ENCODE measurements at regions not wholly inside any gene's neighbourhood (a gene's known extent, or its start where the extent isn't known, plus 50 kb on each side); places are given as distances from the start of the nearest gene placed in this dataset.

GRCh38 chr12:132435486-132436187 is 54.3 kb upstream of the FBRSL1 start:
- Histone ChIP-seq H3K4me3 (no peak overlapping the region), H3K9me3 (no peaks in the 10 kb centered on the region), H3K4me1 (peaks cover 0 to 3% of the 10 kb centered on the region in 2 donors), H3K36me3 (no peaks in the 10 kb centered on the region), H3K27ac (no peak overlapping the region), H3K27me3 (peaks cover 0 to 12% of the 10 kb centered on the region in 2 donors)
- intact Hi-C loops (cut with DNase I; ENCODE audit: low total_unique reads), result no loop called here
- no peak for DNase-seq (ENCODE audit: low spot score in 2 of 2)
- TF ChIP-seq CTCF (IDR thresholded peaks at IDR 0.05) (no peak), POLR2AphosphoS5 (IDR thresholded peaks at IDR 0.05) (no peak), POLR2A (IDR thresholded peaks at IDR 0.05) (no peak)

- no peak overlapping the region for H3K4me3 ChIP-seq
- H3K36me3 ChIP-seq, result no peaks in the 10 kb centered on the region
- peaks cover 0 to 3% of the 10 kb centered on the region in 2 donors for H3K4me1 ChIP-seq
- TF ChIP-seq POLR2AphosphoS5 (IDR thresholded peaks at IDR 0.05) (no peak), CTCF (IDR thresholded peaks at IDR 0.05) (no peak), POLR2A (IDR thresholded peaks at IDR 0.05) (no peak)
- no peaks in the 10 kb centered on the region for H3K9me3 ChIP-seq
- intact Hi-C loops (cut with DNase I; ENCODE audit: low total_unique reads), result no loop called here
- peak; percentile 43 to 69 for DNase-seq (ENCODE audit: low spot score in 2 of 2)
- H3K27me3 ChIP-seq, result peaks cover 0 to 16% of the 10 kb centered on the region in 2 donors
- H3K27ac ChIP-seq, result no peak overlapping the region
Observed at GRCh38 chr12:132433641-132434395, 56.1 kb upstream of the FBRSL1 start.

GRCh38 chr12:132432721-132433577 is 57.0 kb upstream of the FBRSL1 start:
- Histone ChIP-seq H3K27me3 (peaks cover 0 to 21% of the 10 kb centered on the region in 2 donors), H3K4me3 (no peak overlapping the region), H3K9me3 (no peaks in the 10 kb centered on the region), H3K4me1 (peaks cover 0 to 3% of the 10 kb centered on the region in 2 donors), H3K36me3 (no peaks in the 10 kb centered on the region), H3K27ac (no peak overlapping the region)
- no peak for TF ChIP-seq CTCF (IDR thresholded peaks at IDR 0.05)
- no peak for TF ChIP-seq POLR2AphosphoS5 (IDR thresholded peaks at IDR 0.05)
- no peak for TF ChIP-seq POLR2A (IDR thresholded peaks at IDR 0.05)
- intact Hi-C loops (cut with DNase I; ENCODE audit: low total_unique reads), result loop anchor here (1.0 kb wide), 1 partner anchor 9 kb away; no protein-coding TSS in a partner anchor
- no peak for DNase-seq (ENCODE audit: low spot score in 2 of 2)

GRCh38 chr12:132432126-132432705 is 57.7 kb upstream of the FBRSL1 start:
- no peaks in the 10 kb centered on the region for H3K9me3 ChIP-seq
- DNase-seq (ENCODE audit: low spot score in 2 of 2), result no peak
- H3K4me3 ChIP-seq, result no peak overlapping the region
- peaks cover 0 to 24% of the 10 kb centered on the region in 2 donors for H3K27me3 ChIP-seq
- H3K36me3 ChIP-seq, result no peaks in the 10 kb centered on the region
- intact Hi-C loops (cut with DNase I; ENCODE audit: low total_unique reads), result loop anchor here (1.0 kb wide), 1 partner anchor 10 kb away; no protein-coding TSS in a partner anchor
- peaks cover 0 to 3% of the 10 kb centered on the region in 2 donors for H3K4me1 ChIP-seq
- H3K27ac ChIP-seq, result no peak overlapping the region
- TF ChIP-seq POLR2AphosphoS5 (IDR thresholded peaks at IDR 0.05) (no peak), CTCF (IDR thresholded peaks at IDR 0.05) (no peak), POLR2A (IDR thresholded peaks at IDR 0.05) (no peak)
